CD4-positive, alpha-beta T cell (primary cell): ENCODE measurements at regions not wholly inside any gene's neighbourhood (a gene's known extent, or its start where the extent isn't known, plus 50 kb on each side); places are given as distances from the start of the nearest gene placed in this dataset.

Experiments
- ATAC-seq: fragments of 200-7000 bp; cut with Tn5 transposase; one replicate; pipeline ENCODE4 v1.10.0; 2022; ENCODE audit warnings: mild to moderate bottlenecking; ENCODE audit not compliant: poor library complexity
- CTCF ChIA-PET: fragments of 350-600 bp; sonication (Branson Sonifier 250); formaldehyde crosslinking; loops from one replicate; lab custom pipeline; 2021; ENCODE audit warnings: antibody characterized with exemption, inconsistent platforms; lab: Charles Lee
- POLR2A ChIA-PET: fragments of 350-600 bp; sonication (Branson Sonifier 250); formaldehyde crosslinking; loops from one replicate; lab custom pipeline; 2021; ENCODE audit warnings: antibody characterized with exemption, inconsistent platforms; lab: Charles Lee
- DNase-seq, 14 experiments: peaks; one replicate each; pipeline ENCODE4 v3.0.0-alpha.2; 2013 to 2020; ENCODE audit warnings: mixed read lengths in 2 of 14
- H3K27ac ChIP-seq, 2 donors: one replicate each; pipeline versions ENCODE4 v1.5.1 to v1.7.0; 2013; ENCODE audit warnings: low read length in 2 of 2, low read depth in 1 of 2, mild to moderate bottlenecking in 1 of 2
- H3K27me3 ChIP-seq, 2 experiments: 1 replicate in 1 of 2; 2 replicates in 1 of 2; pipeline versions ENCODE4 v1.6.1 to v1.7.0; 2013; ENCODE audit warnings: low read length in 2 of 2, control low read depth in 1 of 2, mild to moderate bottlenecking in 1 of 2, moderate library complexity in 1 of 2; ENCODE audit not compliant: insufficient read depth in 2 of 2, control insufficient read depth in 1 of 2
- H3K36me3 ChIP-seq: one replicate; pipeline ENCODE4 v1.6.1; 2013; ENCODE audit warnings: low read length, control low read depth; ENCODE audit not compliant: insufficient read depth
- H3K4me1 ChIP-seq: one replicate; pipeline ENCODE4 v1.6.1; 2013; ENCODE audit warnings: low read length, control low read depth; ENCODE audit not compliant: insufficient read depth
- H3K4me3 ChIP-seq: one replicate; pipeline ENCODE4 v1.5.1; 2013; ENCODE audit warnings: mild to moderate bottlenecking, low read length, moderate library complexity
- H3K9me3 ChIP-seq, 2 experiments: 1 replicate in 1 of 2; 2 replicates in 1 of 2; pipeline versions ENCODE4 v1.6.1 to v1.7.0; 2013; ENCODE audit warnings: low read length in 2 of 2, mild to moderate bottlenecking in 2 of 2, control low read depth in 1 of 2, moderate library complexity in 1 of 2; ENCODE audit not compliant: control insufficient read depth in 1 of 2, insufficient read depth in 1 of 2
- H3K27ac Mint-ChIP-seq: one replicate; pipeline ENCODE4 v1.8.0; 2020; ENCODE audit warnings: mixed read lengths
- H3K27me3 Mint-ChIP-seq: one replicate; pipeline ENCODE4 v1.8.0; 2021; ENCODE audit warnings: mixed read lengths
- H3K36me3 Mint-ChIP-seq: one replicate; pipeline ENCODE4 v1.8.0; 2021; ENCODE audit warnings: low read depth, mixed read lengths
- H3K4me1 Mint-ChIP-seq: one replicate; pipeline ENCODE4 v1.8.0; 2021; ENCODE audit warnings: low read depth, mixed read lengths
- H3K4me3 Mint-ChIP-seq: one replicate; pipeline ENCODE4 v1.8.0; 2020; ENCODE audit warnings: mild to moderate bottlenecking, mixed read lengths
- H3K9me3 Mint-ChIP-seq: one replicate; pipeline ENCODE4 v1.8.0; 2020; ENCODE audit warnings: mixed read lengths
- CTCF ChIP-seq: fragments of 200-600 bp; IDR thresholded peaks from one replicate; pipeline ENCODE4 v1.8.0; 2022; ENCODE audit warnings: antibody characterized with exemption, mild to moderate bottlenecking
- intact Hi-C, 2 experiments: fragments of 100-400 bp; cut with DNase I in 1 of 2; cut with micrococcal nuclease in 1 of 2; formaldehyde crosslinking; loops; one replicate each; pipeline versions ENCODE4 v1.15.1 to v1.9.0; 2023 to 2025; cut with DNase I, micrococcal nuclease

- intact Hi-C loops = no loop called here
- Histone ChIP-seq H3K27me3 (no peaks in the 10 kb centered on the region), H3K36me3 (no peaks in the 10 kb centered on the region), H3K27ac (no peak overlapping the region), H3K4me3 (no peak overlapping the region), H3K4me1 (no peaks in the 10 kb centered on the region), H3K9me3 (peaks cover 0 to 11% of the 10 kb centered on the region in 2 experiments)
- no peaks in the 10 kb centered on the region for H3K36me3 Mint-ChIP-seq
- POLR2A ChIA-PET = no interaction called here
- no peaks in the 10 kb centered on the region for H3K27me3 Mint-ChIP-seq
- no peaks in the 10 kb centered on the region for H3K9me3 Mint-ChIP-seq
- DNase-seq (no peak), ATAC-seq (no peak)
- no peaks in the 10 kb centered on the region for H3K4me1 Mint-ChIP-seq
- CTCF ChIA-PET = interaction anchor here (0.6 kb wide), 1 partner anchor 152 kb away, joined by 3 read pairs; no protein-coding TSS in a partner anchor
- TF ChIP-seq CTCF = no peak
- H3K4me3 Mint-ChIP-seq = no peak overlapping the region
- H3K27ac Mint-ChIP-seq = no peak overlapping the region
Measured at GRCh38 chr1:57678138-57678537, 254.3 kb upstream of the DAB1 start.

DNA sequence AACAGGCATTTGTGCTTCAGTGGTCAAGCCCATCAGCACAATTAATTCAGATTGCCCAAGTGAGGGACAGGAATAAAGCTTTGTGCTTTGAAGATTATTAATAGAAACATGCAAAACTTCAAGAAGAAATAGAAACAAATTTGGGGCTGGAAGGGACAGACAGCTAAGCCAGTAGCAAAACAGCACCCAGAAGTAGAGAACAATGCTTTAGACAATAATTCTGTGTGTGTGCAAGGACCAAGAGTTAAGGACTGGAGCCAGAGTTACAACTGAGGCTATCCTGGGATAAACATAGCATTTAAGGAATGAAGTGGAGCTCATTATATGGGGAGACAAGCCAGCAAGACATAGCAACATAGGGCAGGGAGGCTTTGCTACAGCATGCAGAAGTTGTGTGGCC is 251.9 kb upstream of the DAB1 start:
- no peak overlapping the region for H3K27ac ChIP-seq
- no peak overlapping the region for H3K4me3 ChIP-seq
- H3K4me1 Mint-ChIP-seq = no peaks in the 10 kb centered on the region
- no peaks in the 10 kb centered on the region for H3K27me3 Mint-ChIP-seq
- DNase-seq (no peak), ATAC-seq (no peak)
- no peak overlapping the region for H3K27ac Mint-ChIP-seq
- ChIA-PET CTCF (no interaction called here), POLR2A (no interaction called here)
- H3K4me1 ChIP-seq = no peaks in the 10 kb centered on the region
- no peaks in the 10 kb centered on the region for H3K9me3 ChIP-seq
- no peaks in the 10 kb centered on the region for H3K36me3 ChIP-seq
- H3K36me3 Mint-ChIP-seq = no peaks in the 10 kb centered on the region
- no peaks in the 10 kb centered on the region for H3K9me3 Mint-ChIP-seq
- TF ChIP-seq CTCF = no peak
- intact Hi-C loops = no loop called here
- no peak overlapping the region for H3K4me3 Mint-ChIP-seq
- H3K27me3 ChIP-seq = no peaks in the 10 kb centered on the region

DNA sequence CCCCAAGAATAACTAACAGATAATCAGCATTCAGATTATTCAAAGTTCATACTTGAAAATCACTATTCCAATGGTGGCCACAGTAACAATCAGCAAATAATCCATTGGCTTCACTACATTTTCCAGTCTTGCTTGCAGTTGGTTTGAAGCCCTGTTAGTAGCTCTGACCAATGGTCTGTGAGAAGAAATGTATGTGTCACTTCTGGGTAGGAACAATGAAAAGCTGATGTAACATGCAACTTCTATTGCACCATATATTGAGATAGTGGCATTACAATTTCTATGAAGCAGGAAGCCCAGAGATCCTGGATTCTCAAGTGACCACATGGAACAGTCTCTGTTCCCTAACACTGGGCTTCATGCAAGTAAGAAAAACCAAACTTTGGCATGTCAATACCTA is 250.9 kb upstream of the DAB1 start:
- H3K36me3 ChIP-seq = no peaks in the 10 kb centered on the region
- H3K4me1 ChIP-seq = no peaks in the 10 kb centered on the region
- H3K27ac Mint-ChIP-seq = no peak overlapping the region
- H3K4me3 Mint-ChIP-seq = no peak overlapping the region
- intact Hi-C loops = no loop called here
- H3K4me3 ChIP-seq = no peak overlapping the region
- no peaks in the 10 kb centered on the region for H3K36me3 Mint-ChIP-seq
- no peaks in the 10 kb centered on the region for H3K4me1 Mint-ChIP-seq
- ATAC-seq (no peak), DNase-seq (no peak)
- H3K27me3 ChIP-seq = no peaks in the 10 kb centered on the region
- ChIA-PET CTCF (no interaction called here), POLR2A (no interaction called here)
- peaks cover 5% of the 10 kb centered on the region for H3K27me3 Mint-ChIP-seq
- no peaks in the 10 kb centered on the region for H3K9me3 ChIP-seq
- TF ChIP-seq CTCF = no peak
- H3K9me3 Mint-ChIP-seq = no peaks in the 10 kb centered on the region
- no peak overlapping the region for H3K27ac ChIP-seq
